GM23338 (cell line): ENCODE measurements at regions not wholly inside any gene's neighbourhood (a gene's known extent, or its start where the extent isn't known, plus 50 kb on each side); places are given as distances from the start of the nearest gene placed in this dataset.

Experiments used
- ATAC-seq: fragments of 200-7000 bp; cut with Tn5 transposase; 3 replicates; pipeline ENCODE4 v1.9.1; 2020
- DNase-seq: peaks from one replicate; pipeline ENCODE4 v3.0.0-alpha.2; 2015; ENCODE audit warnings: low spot score
- H2AFZ ChIP-seq: fragments of 200-600 bp; sonication (generic); 2 replicates; pipeline ENCODE4 v1.8.0; 2016; ENCODE audit warnings: antibody characterized with exemption, mild to moderate bottlenecking, moderate library complexity
- H3F3A ChIP-seq: fragments of 200-600 bp; sonication (generic); replicated peaks from 2 replicates; pipeline ENCODE4 v1.8.0; 2017; ENCODE audit warnings: antibody characterized with exemption, mixed run types, low read depth
- H3K27ac ChIP-seq: fragments of 200-600 bp; sonication (generic); 2 replicates; pipeline ENCODE4 v1.6.1; 2016; ENCODE audit warnings: low read depth
- H3K27me3 ChIP-seq: fragments of 200-600 bp; sonication (generic); 2 replicates; pipeline ENCODE4 v1.8.0; 2016; ENCODE audit warnings: mild to moderate bottlenecking, mixed run types, moderate library complexity; ENCODE audit not compliant: insufficient read depth
- H3K36me3 ChIP-seq: fragments of 200-600 bp; sonication (generic); 2 replicates; pipeline ENCODE4 v1.8.0; 2016; ENCODE audit warnings: mild to moderate bottlenecking; ENCODE audit not compliant: insufficient read depth
- H3K4me1 ChIP-seq: fragments of 200-600 bp; sonication (generic); 2 replicates; pipeline ENCODE4 v1.8.0; 2016; ENCODE audit warnings: mild to moderate bottlenecking, moderate library complexity; ENCODE audit not compliant: insufficient read depth
- H3K4me2 ChIP-seq: fragments of 200-600 bp; sonication (generic); 2 replicates; pipeline ENCODE4 v1.7.1; 2017; ENCODE audit warnings: mixed run types
- H3K4me3 ChIP-seq: fragments of 200-600 bp; sonication (generic); 2 replicates; pipeline ENCODE4 v1.6.1; 2016; ENCODE audit warnings: mixed run types
- H3K79me2 ChIP-seq: fragments of 200-600 bp; sonication (generic); replicated peaks from 2 replicates; pipeline ENCODE4 v1.8.0; 2017; ENCODE audit warnings: mild to moderate bottlenecking; ENCODE audit not compliant: insufficient read depth
- H3K9me2 ChIP-seq: fragments of 200-600 bp; sonication (generic); 2 replicates; pipeline ENCODE4 v1.8.0; 2017; ENCODE audit not compliant: insufficient read depth
- H4K20me1 ChIP-seq: fragments of 200-600 bp; sonication (generic); replicated peaks from 2 replicates; pipeline ENCODE4 v1.8.0; 2017; ENCODE audit warnings: mild to moderate bottlenecking; ENCODE audit not compliant: insufficient read depth
- H3K27ac Mint-ChIP-seq: 2 replicates; pipeline ENCODE4 v1.8.0; 2020; ENCODE audit warnings: inconsistent platforms, mild to moderate bottlenecking, moderate library complexity, mixed read lengths
- H3K27me3 Mint-ChIP-seq: 3 replicates; pipeline ENCODE4 v1.8.0; 2022; ENCODE audit warnings: low read depth, mild to moderate bottlenecking, moderate library complexity, mixed read lengths, inconsistent platforms; ENCODE audit not compliant: insufficient read depth, poor library complexity
- H3K36me3 Mint-ChIP-seq: 3 replicates; pipeline ENCODE4 v1.8.0; 2021; ENCODE audit warnings: low read depth, mild to moderate bottlenecking, inconsistent platforms, moderate library complexity, mixed read lengths
- H3K4me1 Mint-ChIP-seq: 3 replicates; pipeline ENCODE4 v1.8.0; 2020; ENCODE audit warnings: mild to moderate bottlenecking, inconsistent platforms, mixed read lengths
- H3K4me3 Mint-ChIP-seq: 3 replicates; pipeline ENCODE4 v1.8.0; 2021; ENCODE audit warnings: moderate library complexity, mild to moderate bottlenecking, inconsistent platforms, mixed read lengths
- H3K9me3 Mint-ChIP-seq: 3 replicates; pipeline ENCODE4 v1.8.0; 2020; ENCODE audit warnings: moderate library complexity, mild to moderate bottlenecking, inconsistent platforms, mixed read lengths
- CREB1 ChIP-seq: fragments of 250-450 bp; sonication (Bioruptor Pico); IDR thresholded peaks from 2 replicates; pipeline ENCODE4 v1.5.0; 2020; ENCODE audit warnings: low read depth, mild to moderate bottlenecking, moderate library complexity
- ETS1 ChIP-seq: IDR thresholded peaks from 2 replicates; pipeline ENCODE4 v1.6.1; 2016; ENCODE audit warnings: antibody characterized with exemption
- EZH2 ChIP-seq: fragments of 200-600 bp; sonication (generic); IDR thresholded peaks from one replicate; pipeline ENCODE4 v1.8.0; 2017; ENCODE audit warnings: antibody characterized with exemption, mild to moderate bottlenecking, low read depth; ENCODE audit not compliant: unreplicated experiment
- EZH2phosphoT487 ChIP-seq: fragments of 200-600 bp; sonication (generic); IDR thresholded peaks from one replicate; pipeline ENCODE4 v1.8.1; 2018; ENCODE audit warnings: antibody characterized with exemption; ENCODE audit not compliant: unreplicated experiment
- JUNB ChIP-seq: IDR thresholded peaks from one replicate; pipeline ENCODE4 v1.6.1; 2016; ENCODE audit warnings: antibody characterized with exemption; ENCODE audit not compliant: unreplicated experiment
- NANOG ChIP-seq: IDR thresholded peaks from 2 replicates; pipeline ENCODE4 v1.6.1; 2016; ENCODE audit warnings: antibody characterized with exemption, borderline replicate concordance
- POLR2AphosphoS5 ChIP-seq: IDR thresholded peaks from 2 replicates; pipeline ENCODE4 v1.6.1; 2016; ENCODE audit warnings: antibody characterized with exemption, low read depth
- REST ChIP-seq: IDR thresholded peaks from one replicate; pipeline ENCODE4 v1.6.1; 2018; ENCODE audit warnings: antibody characterized with exemption; ENCODE audit not compliant: unreplicated experiment
- STAT1 ChIP-seq: IDR thresholded peaks from one replicate; pipeline ENCODE4 v1.6.1; 2016; ENCODE audit warnings: antibody characterized with exemption; ENCODE audit not compliant: unreplicated experiment
- ZNF114 ChIP-seq: fragments of 250-450 bp; sonication (Bioruptor Pico); IDR thresholded peaks from 2 replicates; pipeline ENCODE4 v1.5.0; 2020; ENCODE audit warnings: mild to moderate bottlenecking, moderate library complexity
- ZNF331 ChIP-seq: fragments of 250-450 bp; sonication (Bioruptor Pico); IDR thresholded peaks from 2 replicates; pipeline ENCODE4 v1.5.0; 2020; ENCODE audit warnings: low read depth, mild to moderate bottlenecking, moderate library complexity
- TF ChIP-seq, protein P1 (sequence below), 2 experiments: fragments of 200-600 bp in 1 of 2; sonication (generic) in 1 of 2; conservative IDR thresholded peaks; 2 replicates each; pipeline versions ENCODE4 v1.5.1 to v1.6.1; 2016 to 2017; ENCODE audit warnings: antibody characterized with exemption in 2 of 2, low read depth in 2 of 2, mild to moderate bottlenecking in 2 of 2, moderate library complexity in 1 of 2
- TF ChIP-seq, protein P2 (sequence below): fragments of 250-450 bp; sonication (Bioruptor Pico); IDR thresholded peaks from 2 replicates; pipeline ENCODE4 v1.5.0; 2020; ENCODE audit warnings: mild to moderate bottlenecking, moderate library complexity

DNA sequence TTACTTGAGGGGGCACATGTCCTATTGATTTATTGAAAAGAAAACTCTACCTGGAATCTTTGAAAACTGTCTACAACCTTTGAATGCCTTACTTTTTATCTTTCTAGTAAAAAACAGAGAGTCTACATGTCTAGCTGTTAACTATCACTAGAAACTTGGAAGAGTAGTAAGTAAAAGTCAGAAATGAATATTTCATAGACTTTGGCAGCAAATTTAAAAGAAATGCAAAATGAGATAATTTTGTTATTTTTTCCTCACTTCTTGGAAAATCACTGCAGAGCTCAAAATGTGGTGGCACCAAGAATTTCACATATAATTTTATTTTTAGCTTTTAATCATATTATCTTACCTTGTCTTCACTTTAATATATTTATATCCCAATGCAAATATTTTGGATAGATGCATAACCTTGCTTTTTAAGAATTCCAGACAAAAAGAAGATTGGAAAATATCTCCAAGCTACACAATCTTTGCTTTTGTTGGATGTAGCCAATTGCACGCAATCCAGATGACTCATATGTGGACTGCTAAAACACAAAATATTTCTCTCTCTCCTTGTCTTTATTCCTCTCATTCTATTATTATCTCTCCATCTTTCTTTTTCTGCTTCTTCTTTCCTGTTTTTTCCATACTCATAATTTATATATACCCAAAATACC lies 92.2 kb upstream of the DSEL start:
- Mint-ChIP-seq H3K4me3 (no peak overlapping the region), H3K9me3 (peaks cover 23% of the 10 kb centered on the region), H3K4me1 (peaks cover 11% of the 10 kb centered on the region), H3K27ac (no peak overlapping the region), H3K36me3 (peaks cover 22% of the 10 kb centered on the region; the same call in 2 of the 3 replicates), H3K27me3 (peaks cover 2% of the 10 kb centered on the region)
- peaks cover 2% of the 10 kb centered on the region; the same call in 1 of the 2 replicates for H3K9me2 ChIP-seq
- no peak overlapping the region for H3K4me2 ChIP-seq
- H3K27ac ChIP-seq: no peak overlapping the region
- TF ChIP-seq REST (no peak), ETS1 (no peak), JUNB (no peak), ZNF114 (no peak), EZH2phosphoT487 (no peak), CREB1 (CRISPR knock-in tag) (no peak), STAT1 (no peak), POLR2AphosphoS5 (no peak), NANOG (no peak), EZH2 (no peak), ZNF331 (CRISPR knock-in tag) (no peak)
- TF ChIP-seq, protein P1, sequence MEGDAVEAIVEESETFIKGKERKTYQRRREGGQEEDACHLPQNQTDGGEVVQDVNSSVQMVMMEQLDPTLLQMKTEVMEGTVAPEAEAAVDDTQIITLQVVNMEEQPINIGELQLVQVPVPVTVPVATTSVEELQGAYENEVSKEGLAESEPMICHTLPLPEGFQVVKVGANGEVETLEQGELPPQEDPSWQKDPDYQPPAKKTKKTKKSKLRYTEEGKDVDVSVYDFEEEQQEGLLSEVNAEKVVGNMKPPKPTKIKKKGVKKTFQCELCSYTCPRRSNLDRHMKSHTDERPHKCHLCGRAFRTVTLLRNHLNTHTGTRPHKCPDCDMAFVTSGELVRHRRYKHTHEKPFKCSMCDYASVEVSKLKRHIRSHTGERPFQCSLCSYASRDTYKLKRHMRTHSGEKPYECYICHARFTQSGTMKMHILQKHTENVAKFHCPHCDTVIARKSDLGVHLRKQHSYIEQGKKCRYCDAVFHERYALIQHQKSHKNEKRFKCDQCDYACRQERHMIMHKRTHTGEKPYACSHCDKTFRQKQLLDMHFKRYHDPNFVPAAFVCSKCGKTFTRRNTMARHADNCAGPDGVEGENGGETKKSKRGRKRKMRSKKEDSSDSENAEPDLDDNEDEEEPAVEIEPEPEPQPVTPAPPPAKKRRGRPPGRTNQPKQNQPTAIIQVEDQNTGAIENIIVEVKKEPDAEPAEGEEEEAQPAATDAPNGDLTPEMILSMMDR (conservative IDR thresholded peaks at IDR 0.05; ENCODE audit: low read depth in 2 of 2): no peak
- TF ChIP-seq, protein P2, sequence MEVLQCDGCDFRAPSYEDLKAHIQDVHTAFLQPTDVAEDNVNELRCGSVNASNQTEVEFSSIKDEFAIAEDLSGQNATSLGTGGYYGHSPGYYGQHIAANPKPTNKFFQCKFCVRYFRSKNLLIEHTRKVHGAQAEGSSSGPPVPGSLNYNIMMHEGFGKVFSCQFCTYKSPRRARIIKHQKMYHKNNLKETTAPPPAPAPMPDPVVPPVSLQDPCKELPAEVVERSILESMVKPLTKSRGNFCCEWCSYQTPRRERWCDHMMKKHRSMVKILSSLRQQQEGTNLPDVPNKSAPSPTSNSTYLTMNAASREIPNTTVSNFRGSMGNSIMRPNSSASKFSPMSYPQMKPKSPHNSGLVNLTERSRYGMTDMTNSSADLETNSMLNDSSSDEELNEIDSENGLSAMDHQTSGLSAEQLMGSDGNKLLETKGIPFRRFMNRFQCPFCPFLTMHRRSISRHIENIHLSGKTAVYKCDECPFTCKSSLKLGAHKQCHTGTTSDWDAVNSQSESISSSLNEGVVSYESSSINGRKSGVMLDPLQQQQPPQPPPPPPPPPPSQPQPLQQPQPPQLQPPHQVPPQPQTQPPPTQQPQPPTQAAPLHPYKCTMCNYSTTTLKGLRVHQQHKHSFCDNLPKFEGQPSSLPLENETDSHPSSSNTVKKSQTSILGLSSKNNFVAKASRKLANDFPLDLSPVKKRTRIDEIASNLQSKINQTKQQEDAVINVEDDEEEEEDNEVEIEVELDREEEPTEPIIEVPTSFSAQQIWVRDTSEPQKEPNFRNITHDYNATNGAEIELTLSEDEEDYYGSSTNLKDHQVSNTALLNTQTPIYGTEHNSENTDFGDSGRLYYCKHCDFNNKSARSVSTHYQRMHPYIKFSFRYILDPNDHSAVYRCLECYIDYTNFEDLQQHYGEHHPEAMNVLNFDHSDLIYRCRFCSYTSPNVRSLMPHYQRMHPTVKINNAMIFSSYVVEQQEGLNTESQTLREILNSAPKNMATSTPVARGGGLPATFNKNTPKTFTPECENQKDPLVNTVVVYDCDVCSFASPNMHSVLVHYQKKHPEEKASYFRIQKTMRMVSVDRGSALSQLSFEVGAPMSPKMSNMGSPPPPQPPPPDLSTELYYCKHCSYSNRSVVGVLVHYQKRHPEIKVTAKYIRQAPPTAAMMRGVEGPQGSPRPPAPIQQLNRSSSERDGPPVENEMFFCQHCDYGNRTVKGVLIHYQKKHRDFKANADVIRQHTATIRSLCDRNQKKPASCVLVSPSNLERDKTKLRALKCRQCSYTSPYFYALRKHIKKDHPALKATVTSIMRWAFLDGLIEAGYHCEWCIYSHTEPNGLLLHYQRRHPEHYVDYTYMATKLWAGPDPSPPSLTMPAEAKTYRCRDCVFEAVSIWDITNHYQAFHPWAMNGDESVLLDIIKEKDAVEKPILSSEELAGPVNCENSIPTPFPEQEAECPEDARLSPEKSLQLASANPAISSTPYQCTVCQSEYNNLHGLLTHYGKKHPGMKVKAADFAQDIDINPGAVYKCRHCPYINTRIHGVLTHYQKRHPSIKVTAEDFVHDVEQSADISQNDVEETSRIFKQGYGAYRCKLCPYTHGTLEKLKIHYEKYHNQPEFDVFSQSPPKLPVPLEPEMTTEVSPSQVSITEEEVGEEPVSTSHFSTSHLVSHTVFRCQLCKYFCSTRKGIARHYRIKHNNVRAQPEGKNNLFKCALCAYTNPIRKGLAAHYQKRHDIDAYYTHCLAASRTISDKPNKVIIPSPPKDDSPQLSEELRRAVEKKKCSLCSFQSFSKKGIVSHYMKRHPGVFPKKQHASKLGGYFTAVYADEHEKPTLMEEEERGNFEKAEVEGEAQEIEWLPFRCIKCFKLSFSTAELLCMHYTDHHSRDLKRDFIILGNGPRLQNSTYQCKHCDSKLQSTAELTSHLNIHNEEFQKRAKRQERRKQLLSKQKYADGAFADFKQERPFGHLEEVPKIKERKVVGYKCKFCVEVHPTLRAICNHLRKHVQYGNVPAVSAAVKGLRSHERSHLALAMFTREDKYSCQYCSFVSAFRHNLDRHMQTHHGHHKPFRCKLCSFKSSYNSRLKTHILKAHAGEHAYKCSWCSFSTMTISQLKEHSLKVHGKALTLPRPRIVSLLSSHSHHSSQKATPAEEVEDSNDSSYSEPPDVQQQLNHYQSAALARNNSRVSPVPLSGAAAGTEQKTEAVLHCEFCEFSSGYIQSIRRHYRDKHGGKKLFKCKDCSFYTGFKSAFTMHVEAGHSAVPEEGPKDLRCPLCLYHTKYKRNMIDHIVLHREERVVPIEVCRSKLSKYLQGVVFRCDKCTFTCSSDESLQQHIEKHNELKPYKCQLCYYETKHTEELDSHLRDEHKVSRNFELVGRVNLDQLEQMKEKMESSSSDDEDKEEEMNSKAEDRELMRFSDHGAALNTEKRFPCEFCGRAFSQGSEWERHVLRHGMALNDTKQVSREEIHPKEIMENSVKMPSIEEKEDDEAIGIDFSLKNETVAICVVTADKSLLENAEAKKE (CRISPR knock-in tag): no peak
- no peaks in the 10 kb centered on the region for H3K36me3 ChIP-seq
- H3K4me1 ChIP-seq: peaks cover 15% of the 10 kb centered on the region; the same call in 1 of the 2 replicates
- H3K27me3 ChIP-seq: no peaks in the 10 kb centered on the region
- no peak overlapping the region for H2AFZ ChIP-seq
- no peaks in the 10 kb centered on the region for H3K79me2 ChIP-seq
- H3F3A ChIP-seq: no peaks in the 10 kb centered on the region
- no peak overlapping the region for H3K4me3 ChIP-seq
- DNase-seq (no peak), ATAC-seq (no peak)
- H4K20me1 ChIP-seq: no peaks in the 10 kb centered on the region
